Ascending aorta (tissue), 2 donors: ENCODE measurements at regions not wholly inside any gene's neighbourhood (a gene's known extent, or its start where the extent isn't known, plus 50 kb on each side); places are given as distances from the start of the nearest gene placed in this dataset.
A peak's percentile ranks its signal among the peaks of the same experiment; 100 is the strongest.

Source experiments
- DNase-seq, 2 donors: peaks; one replicate each; pipeline ENCODE4 v3.0.0-alpha.2; 2019; ENCODE audit warnings: low spot score in 2 of 2
- H3K27ac ChIP-seq, 2 donors: fragments of 200-600 bp; sonication (generic); one replicate each; pipeline ENCODE4 v1.5.1; 2016 to 2017; ENCODE audit warnings: mild to moderate bottlenecking in 1 of 2
- H3K27me3 ChIP-seq: fragments of 200-600 bp; sonication (generic); one replicate; pipeline ENCODE4 v1.5.1; 2017
- H3K36me3 ChIP-seq, 2 donors: fragments of 200-600 bp; sonication (generic); one replicate each; pipeline ENCODE4 v1.5.1; 2016
- H3K4me1 ChIP-seq, 2 donors: fragments of 200-600 bp; sonication (generic); one replicate each; pipeline ENCODE4 v1.5.1; 2016 to 2017; ENCODE audit warnings: mild to moderate bottlenecking in 1 of 2
- H3K4me3 ChIP-seq, 2 donors: fragments of 200-600 bp; sonication (generic); one replicate each; pipeline ENCODE4 v1.5.1; 2016 to 2017; ENCODE audit warnings: mild to moderate bottlenecking in 1 of 2
- H3K9me3 ChIP-seq, 2 donors: fragments of 200-600 bp; sonication (generic); one replicate each; pipeline ENCODE4 v1.5.1; 2016
- intact Hi-C: fragments of 100-400 bp; cut with DNase I; formaldehyde crosslinking; loops from one replicate; pipeline ENCODE4 v1.15.1; 2023
- TF ChIP-seq, protein P1 (sequence below), 3 experiments: fragments of 200-600 bp in 2 of 3; fragments of 450-650 bp in 1 of 3; sonication (generic) in 2 of 3; IDR thresholded peaks; one replicate each; pipeline ENCODE4 v1.5.1; 2016 to 2019; ENCODE audit warnings: antibody characterized with exemption in 3 of 3, mild to moderate bottlenecking in 1 of 3, moderate library complexity in 1 of 3

DNA sequence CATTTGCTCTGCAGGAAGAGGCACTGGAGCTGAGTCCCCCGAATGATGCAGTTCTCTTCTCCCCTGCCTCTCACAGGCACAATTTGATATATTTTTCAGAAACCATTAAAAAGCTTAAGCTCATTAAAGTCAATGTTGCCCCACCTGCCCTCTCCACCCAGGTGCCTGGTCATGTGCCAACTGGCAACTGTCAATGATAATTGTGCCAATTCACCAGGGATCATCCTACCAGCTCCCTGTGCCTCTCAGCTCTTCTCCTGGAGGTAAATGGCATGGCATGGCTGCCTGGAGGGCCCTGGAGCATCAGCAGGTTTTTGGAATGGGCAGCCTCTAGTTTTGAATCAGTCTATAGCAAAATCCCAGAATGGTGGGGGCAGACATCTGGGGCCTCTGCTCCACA is 279.6 kb upstream of the ID2 start:
- DNase-seq, result no peak
- intact Hi-C loops, result no loop called here
- no peak overlapping the region for H3K4me3 ChIP-seq
- no peaks in the 10 kb centered on the region for H3K9me3 ChIP-seq
- no peak overlapping the region for H3K27ac ChIP-seq
- no peaks in the 10 kb centered on the region for H3K27me3 ChIP-seq
- TF ChIP-seq, protein P1, sequence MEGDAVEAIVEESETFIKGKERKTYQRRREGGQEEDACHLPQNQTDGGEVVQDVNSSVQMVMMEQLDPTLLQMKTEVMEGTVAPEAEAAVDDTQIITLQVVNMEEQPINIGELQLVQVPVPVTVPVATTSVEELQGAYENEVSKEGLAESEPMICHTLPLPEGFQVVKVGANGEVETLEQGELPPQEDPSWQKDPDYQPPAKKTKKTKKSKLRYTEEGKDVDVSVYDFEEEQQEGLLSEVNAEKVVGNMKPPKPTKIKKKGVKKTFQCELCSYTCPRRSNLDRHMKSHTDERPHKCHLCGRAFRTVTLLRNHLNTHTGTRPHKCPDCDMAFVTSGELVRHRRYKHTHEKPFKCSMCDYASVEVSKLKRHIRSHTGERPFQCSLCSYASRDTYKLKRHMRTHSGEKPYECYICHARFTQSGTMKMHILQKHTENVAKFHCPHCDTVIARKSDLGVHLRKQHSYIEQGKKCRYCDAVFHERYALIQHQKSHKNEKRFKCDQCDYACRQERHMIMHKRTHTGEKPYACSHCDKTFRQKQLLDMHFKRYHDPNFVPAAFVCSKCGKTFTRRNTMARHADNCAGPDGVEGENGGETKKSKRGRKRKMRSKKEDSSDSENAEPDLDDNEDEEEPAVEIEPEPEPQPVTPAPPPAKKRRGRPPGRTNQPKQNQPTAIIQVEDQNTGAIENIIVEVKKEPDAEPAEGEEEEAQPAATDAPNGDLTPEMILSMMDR (IDR thresholded peaks at IDR 0.05), result no peak
- no peaks in the 10 kb centered on the region for H3K36me3 ChIP-seq
- no peaks in the 10 kb centered on the region for H3K4me1 ChIP-seq

DNA sequence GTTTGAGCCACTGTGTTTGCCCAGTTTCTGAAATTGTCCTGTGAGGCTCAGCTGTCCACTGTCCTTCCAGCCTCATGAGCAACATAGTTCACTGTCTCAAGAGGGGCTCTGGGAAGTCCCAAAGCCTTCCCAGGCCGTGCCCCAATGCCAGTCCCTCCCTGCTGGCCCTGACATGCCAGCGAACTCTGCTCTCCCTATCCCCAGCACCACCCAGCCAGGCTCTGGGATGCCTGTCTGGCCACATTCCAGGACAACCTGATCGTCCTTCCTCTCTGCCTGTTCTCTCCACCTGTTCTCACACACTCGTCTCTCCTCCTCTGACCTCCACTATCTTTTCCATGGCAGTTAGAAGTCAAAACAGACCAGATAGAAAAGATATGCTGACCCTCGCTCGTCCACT is 278.0 kb upstream of the ID2 start:
- Histone ChIP-seq H3K27me3 (no peaks in the 10 kb centered on the region), H3K27ac (no peak overlapping the region), H3K4me1 (no peaks in the 10 kb centered on the region), H3K9me3 (no peaks in the 10 kb centered on the region), H3K36me3 (no peaks in the 10 kb centered on the region), H3K4me3 (no peak overlapping the region)
- DNase-seq, result peak in 1 of 2 donors; percentile 35
- intact Hi-C loops, result no loop called here
- TF ChIP-seq, protein P1 (IDR thresholded peaks at IDR 0.05), result no peak

DNA sequence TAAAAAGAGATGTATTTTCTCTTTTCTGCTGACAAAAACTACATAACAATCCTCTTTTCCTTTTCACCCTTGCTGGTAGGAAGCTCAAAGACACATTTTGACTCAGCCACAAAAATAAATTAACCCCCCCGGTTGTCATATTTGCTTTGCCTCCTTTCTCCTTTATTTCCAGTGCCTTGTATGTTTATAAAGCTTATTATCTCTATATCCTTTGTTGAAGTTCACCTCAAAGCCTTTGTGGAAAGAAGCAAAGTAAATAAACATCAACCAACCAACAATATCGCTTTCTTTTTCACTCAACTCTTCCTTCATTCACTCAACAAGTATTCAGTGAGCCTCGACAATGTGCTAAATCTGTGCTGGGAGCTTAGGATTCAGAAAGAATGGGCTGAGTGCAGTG is 276.5 kb upstream of the ID2 start:
- TF ChIP-seq, protein P1 (IDR thresholded peaks at IDR 0.05), result no peak

DNA sequence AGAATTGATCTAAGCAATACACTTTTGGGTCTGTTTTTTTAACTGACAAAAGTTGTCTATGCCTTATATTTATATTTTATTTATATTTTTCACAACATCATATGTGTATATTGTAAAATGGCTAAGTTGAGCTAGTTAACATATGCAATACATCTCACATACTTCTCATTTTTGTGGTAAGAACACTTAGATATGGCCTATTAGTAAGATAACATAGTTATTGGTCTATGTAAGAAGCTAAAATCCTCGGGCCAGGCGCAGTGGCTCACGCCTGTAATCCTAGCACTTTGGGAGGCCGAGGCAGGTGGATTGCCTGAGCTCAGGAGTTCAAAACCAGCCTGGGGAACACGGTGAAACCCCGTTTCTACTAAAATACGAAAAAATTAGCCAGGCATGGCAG is 275.6 kb upstream of the ID2 start:
- intact Hi-C loops, result no loop called here
- Histone ChIP-seq H3K36me3 (no peaks in the 10 kb centered on the region), H3K4me3 (no peak overlapping the region), H3K27me3 (no peaks in the 10 kb centered on the region), H3K9me3 (no peaks in the 10 kb centered on the region), H3K4me1 (no peaks in the 10 kb centered on the region), H3K27ac (no peak overlapping the region)
- TF ChIP-seq, protein P1 (IDR thresholded peaks at IDR 0.05), result no peak
- DNase-seq, result no peak

More for the DNA sequence above, 276.5 kb upstream of the ID2 start:
- no peaks in the 10 kb centered on the region for H3K4me1 ChIP-seq
- no peak overlapping the region for H3K27ac ChIP-seq
- DNase-seq, result no peak
- no peak overlapping the region for H3K4me3 ChIP-seq
- H3K36me3 ChIP-seq, result no peaks in the 10 kb centered on the region
- no peaks in the 10 kb centered on the region for H3K9me3 ChIP-seq
- no peaks in the 10 kb centered on the region for H3K27me3 ChIP-seq
- intact Hi-C loops, result no loop called here

DNA sequence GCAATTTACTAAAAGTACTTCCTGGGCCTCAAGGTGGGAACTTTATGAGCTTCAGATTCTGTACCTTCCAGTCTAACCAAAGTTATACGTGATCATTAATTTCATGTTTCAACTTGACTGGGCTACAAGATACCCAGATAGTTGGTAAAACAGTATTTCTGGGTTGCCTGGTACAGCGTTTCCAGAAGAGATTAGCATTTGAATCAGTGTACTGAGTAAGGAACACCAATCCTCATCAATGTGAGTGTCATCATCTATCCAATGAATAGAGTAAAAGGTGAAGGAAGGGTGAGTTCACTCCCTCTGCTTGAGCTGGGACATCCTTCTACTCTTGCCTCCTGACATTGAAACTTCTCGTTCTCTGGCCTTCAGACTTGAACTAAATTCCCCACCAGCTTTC is 274.5 kb upstream of the ID2 start:
- intact Hi-C loops, result no loop called here
- no peaks in the 10 kb centered on the region for H3K9me3 ChIP-seq
- H3K27ac ChIP-seq, result no peak overlapping the region
- TF ChIP-seq, protein P1 (IDR thresholded peaks at IDR 0.05), result no peak
- H3K36me3 ChIP-seq, result no peaks in the 10 kb centered on the region
- no peaks in the 10 kb centered on the region for H3K27me3 ChIP-seq
- H3K4me1 ChIP-seq, result peaks cover 0 to 3% of the 10 kb centered on the region in 2 donors
- no peak for DNase-seq
- H3K4me3 ChIP-seq, result no peak overlapping the region
